Astrocyte (in vitro differentiated cells and primary cell): ENCODE measurements at regions not wholly inside any gene's neighbourhood (a gene's known extent, or its start where the extent isn't known, plus 50 kb on each side); places are given as distances from the start of the nearest gene placed in this dataset.

Source experiments
- CTCF ChIP-seq: IDR thresholded peaks from 2 replicates; pipeline ENCODE4 v1.5.1; 2011; ENCODE audit warnings: low read depth, mild to moderate bottlenecking, inconsistent platforms, low read length, moderate library complexity; ENCODE audit not compliant: insufficient read depth
- EZH2 ChIP-seq: IDR thresholded peaks from 2 replicates; pipeline ENCODE4 v1.6.1; 2012; ENCODE audit warnings: mild to moderate bottlenecking, low read length, inconsistent platforms; ENCODE audit not compliant: insufficient read depth

GRCh38 chr2:186189816-186190215, 296.2 kb upstream of the ZC3H15 start:
- TF ChIP-seq EZH2 (no peak), CTCF (no peak)
